ENCODE measurements at regions not wholly inside any gene's neighbourhood (a gene's known extent, or its start where the extent isn't known, plus 50 kb on each side); places are given as distances from the start of the nearest gene placed in this dataset.
A peak's percentile ranks its signal among the peaks of the same experiment; 100 is the strongest.
"Not testable (repeated sequence)": the region's sequence is repeated elsewhere in the genome, so short reads cannot be mapped to it uniquely, and the experiment has no call there.

DNA sequence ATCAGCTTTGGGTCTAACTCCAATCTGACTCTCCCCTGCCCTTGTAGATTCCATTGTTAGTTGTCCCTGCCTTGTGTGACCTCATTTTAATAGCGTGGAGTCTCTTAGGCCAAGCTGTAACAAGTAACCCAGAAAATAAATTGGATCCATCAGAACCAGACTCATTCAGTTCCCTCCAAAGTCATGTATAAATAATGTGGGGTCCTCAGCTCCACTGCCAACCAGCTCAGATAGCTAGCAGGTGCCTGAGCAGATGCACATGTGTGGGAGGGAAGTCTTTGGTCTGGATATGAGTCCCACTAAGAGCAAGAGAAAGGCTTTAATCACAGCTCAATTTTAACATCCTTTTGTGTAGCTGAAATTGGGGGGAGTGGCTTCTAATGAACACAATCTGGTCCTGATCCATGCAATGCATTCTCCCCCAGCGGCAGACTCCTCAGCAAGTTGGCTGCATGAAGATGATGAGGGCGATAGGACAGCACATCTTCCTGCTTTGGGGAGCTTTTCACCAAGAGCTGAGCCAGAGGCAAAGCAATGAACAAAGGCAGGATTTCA lies 151.6 kb downstream of the ABCC12 start:
- DNase-seq (ENCODE audit: low read depth in 2 of 2), result no peak

DNA sequence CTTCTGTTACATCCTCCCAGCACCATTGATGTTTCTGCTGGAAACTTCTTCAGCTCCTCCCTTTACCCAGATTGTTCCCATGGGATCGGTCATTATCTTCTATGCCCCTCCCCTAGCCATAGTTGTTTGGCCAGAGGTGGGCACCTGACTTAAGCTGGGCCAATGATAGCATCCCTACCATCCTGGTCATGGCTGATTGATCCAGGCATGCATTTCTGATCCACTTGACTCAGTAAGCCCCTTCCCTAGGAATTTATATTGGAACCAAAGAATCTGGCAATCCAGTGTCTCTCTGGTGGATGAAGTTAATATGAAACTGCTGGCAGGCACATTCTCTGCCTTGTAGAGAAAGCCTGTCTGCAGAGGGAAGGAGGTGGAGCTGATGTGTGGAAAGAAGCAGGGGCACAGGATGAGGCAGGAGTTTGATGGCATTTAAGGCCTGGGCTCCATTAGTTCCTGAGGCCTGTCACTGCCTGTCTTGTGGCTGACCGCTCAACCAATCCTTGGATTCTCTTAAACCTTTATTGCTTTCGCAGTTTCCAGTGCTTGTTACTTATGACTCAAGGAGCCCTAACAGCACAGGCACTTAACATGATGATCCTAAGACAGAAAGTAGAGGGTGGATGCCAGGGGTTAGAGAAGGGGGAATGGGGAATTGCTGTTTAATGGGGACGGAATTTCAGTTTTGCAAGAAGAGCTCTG lies 152.4 kb downstream of the ABCC12 start:
- DNase-seq (ENCODE audit: low read depth in 2 of 2), result no peak

DNA sequence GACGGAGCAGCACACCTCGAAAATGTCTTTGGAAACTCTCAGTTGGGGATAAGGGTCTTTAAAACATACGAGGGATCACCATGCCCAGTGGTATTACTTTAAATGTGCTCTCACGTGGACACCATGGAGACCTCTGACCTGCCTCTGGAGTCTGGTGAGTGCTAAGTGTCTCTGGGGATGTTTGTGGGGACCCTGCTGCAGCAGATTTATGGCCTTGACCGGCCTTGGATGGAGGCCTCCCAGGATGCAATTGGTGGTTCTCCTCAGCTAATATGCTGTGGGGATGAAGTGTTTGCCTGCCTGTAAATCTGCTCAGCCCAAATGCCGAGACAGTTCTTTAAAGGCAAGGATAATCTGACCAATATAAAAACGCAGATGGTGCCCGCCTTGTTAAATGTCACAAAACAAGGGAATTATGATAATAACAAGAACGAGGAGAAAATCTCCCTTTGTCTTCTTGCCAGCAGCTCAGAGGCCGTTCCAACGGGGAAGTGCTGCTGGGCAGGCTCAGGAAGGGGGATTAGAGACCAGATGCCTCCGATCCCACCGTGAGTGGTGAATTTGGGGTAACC lies 154.4 kb downstream of the ABCC12 start:
- no peak for DNase-seq (ENCODE audit: low read depth in 2 of 2)

DNA sequence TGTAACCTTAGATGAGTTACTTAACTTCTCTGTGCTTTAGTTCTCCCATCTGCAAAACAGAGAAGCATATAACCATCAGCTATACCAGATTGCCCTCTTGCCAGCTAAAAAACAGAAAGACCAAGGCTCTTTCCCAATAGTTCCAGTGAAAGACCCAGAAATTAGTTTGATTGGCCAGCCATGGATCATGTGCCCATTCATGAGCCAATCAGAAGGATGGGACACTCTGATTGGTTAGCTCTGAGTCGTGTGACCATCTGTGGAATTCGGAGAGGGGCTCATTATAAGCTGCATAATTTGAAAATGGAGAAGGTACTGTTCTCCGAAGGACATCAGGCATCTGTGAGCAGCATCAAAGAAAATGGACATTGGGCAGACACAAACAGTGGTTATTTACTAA lies 155.2 kb downstream of the ABCC12 start:
- no peak for DNase-seq (ENCODE audit: low read depth in 2 of 2)

DNA sequence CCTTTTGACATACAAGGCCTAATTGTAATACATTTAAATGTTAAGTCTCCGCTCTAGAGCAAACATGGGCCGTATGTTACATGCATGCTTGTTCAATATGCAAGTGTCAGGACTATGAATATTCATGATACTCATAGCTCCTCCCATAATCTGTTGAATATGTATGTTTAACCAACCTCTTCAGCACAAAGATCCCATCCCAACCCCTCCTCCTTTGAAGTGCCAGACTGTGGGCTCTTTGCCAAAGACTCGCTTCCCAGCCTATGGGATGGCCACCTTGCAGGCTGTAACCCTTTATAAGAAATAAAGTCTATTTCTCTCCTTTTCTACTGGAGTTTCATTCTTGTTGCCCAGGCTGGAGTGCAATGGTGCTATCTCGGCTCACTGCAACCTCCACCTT lies 156.2 kb downstream of the ABCC12 start:
- DNase-seq (ENCODE audit: low read depth in 2 of 2), result no peak

DNA sequence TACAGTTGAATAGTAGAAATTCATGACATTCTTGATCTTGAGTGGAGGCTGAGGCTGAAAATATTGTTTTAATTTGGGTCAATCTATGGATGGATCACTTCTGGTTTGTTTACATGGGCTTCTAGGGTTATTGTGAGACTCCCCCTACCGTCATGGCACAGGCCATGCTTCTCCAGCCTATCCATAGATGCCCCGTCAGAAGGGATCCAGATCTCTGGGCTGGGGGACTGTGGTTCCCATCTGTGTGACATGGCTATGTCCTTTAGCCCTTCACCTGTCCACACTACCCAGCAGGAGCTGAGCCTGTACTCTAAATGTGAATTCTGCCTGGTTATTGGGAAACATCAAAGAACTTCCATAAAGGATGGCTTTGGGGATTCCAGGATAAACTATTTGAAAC lies 160.4 kb downstream of the ABCC12 start:
- peak in 1 of 2 donors; percentile 7 for DNase-seq (ENCODE audit: low read depth in 2 of 2)

DNA sequence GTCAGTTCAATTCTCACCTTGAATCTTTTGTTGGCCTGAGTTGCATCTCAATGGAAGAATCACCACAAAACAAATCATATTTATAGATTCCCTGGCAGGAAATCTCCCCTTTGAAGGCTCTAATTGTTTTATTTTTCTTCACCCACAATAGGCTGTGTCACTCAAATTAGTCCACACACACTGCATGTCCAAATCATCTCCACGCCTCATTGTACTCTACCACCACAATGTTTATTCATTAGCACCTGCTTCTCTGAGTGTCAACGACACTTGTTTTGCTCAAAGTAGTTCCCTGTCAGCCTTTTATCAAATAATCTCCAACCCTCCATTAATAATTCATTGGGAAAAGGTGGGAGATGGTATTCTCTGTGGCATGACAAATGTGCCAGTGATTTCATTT lies 164.3 kb downstream of the ABCC12 start:
- DNase-seq (ENCODE audit: low read depth in 2 of 2), result no peak

DNA sequence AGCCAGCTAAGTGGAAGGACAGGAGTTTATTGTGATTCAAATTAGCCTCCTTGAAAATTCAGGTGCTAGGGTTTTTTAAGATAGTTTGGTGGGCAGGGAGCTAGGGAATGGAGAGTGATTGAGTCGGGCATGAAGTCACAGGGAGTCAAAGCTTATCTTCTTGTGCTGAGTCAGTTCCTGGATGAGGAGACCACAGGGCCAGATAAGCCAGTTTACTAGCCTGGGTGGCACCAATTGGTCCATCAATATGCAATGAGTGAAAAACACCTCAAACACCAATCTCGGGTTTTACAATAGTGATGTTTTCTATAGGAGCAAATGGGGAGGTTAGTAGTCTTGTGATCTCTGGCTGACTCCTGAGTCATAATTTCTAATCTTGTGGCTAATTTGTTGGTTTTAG lies 165.1 kb downstream of the ABCC12 start:
- DNase-seq (ENCODE audit: low read depth in 2 of 2), result no peak

DNA sequence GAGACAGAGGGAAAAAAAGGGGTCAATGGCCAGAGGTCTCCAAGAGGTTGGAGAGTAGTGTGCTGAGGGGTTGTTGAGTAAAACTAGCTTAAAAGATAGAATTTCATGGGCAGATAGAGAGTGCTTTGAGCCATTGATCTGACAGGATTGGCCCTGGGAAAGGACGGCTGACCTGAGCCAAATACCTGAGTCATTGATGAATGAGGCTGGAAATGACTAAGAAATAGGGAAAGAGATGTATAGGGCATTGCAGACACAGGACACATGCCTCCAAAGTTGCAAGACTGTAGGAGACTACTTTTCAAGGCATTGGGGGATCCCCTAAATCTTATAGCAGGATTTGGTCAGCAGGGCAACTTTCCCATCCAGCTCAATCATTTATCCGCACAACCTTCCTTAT lies 168.7 kb downstream of the ABCC12 start:
- DNase-seq (ENCODE audit: low read depth in 2 of 2), result no peak

DNA sequence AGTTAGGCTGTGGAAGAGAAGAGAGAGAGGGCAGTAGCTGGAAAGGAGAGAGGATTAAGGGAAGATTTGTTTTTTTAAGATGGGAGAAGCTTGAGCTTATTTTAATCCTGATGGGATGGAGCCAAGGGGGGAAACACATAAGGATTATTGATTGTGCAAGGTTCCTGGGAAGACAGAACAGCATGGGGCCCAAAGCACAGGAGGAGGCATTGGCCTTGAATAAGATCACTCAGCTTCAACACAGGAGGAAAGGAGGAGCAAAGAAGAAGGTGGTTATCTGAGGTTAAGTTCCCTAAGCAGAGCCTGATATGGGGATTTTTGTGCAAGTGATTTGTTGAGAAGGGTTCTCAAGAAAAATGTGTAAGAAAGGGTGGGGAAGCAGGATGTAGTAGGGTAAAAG lies 169.8 kb downstream of the ABCC12 start:
- DNase-seq (ENCODE audit: low read depth in 2 of 2), result no peak

DNA sequence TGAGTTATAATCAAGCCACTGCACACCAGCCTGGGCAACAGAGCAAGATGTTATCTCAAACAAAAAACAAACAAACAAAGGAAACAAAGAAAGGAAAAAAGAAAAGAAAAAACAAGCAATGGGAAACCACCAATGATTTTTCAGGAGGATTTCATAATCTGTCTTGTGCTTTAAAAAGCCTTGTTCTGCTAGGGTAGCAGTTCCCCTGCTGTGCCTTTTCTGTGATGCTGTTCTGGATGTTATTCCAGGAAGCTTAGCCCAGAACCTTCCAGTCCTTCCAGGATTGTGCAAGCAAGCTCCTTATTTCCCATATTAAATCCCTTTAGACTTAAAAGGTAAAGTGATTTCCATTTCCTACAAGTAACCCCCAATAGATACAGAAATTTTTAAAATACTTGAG lies 171.1 kb downstream of the ABCC12 start:
- no peak for DNase-seq (ENCODE audit: low read depth in 2 of 2)

DNA sequence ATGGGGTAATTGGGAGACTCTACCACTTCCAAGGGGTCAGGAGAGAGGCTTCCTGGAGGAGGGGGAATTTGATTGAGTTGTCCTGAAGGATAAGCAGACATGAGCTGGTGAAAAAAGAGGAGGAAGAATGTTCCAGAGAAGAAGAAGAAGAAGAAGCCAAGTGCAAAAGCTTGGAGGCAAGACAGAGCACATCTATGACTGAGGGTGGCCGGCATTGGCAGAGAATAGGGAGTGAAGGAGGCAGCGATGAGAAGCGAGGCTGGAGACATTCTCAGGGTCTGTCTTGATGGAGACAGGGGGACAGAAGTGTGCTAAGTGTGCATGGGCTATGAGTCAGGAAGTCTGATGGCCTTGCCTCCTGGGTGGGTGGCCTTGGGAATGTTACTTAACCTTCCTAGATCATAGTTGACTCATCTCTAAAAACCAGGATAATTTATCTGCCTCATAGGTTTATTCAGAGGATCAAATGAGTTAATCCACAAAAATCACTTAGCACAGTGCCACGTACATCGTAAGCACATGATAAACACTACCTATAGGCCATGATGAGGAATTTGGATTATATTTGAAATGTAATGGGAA lies 171.7 kb downstream of the ABCC12 start:
- DNase-seq (ENCODE audit: low read depth in 2 of 2), result no peak

DNA sequence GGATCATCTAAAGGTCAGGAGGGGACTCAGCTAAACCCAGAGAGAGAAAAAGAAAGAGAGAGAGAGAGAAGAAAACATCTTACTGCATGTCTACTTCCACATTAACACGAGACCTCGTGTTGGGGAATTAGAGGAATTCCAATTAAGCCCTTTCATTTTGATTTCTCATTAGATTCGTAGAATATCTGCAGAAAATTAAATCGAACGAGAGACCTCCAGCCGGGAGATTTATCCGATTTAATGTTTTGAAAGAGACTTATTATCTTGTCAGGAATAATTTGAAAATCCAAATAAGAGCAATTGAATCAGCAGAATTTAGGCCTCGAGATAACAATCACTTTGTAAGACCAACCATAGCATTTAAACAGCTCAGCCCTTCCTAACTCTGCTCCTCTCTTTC lies 175.6 kb downstream of the ABCC12 start:
- no peak for DNase-seq (ENCODE audit: low read depth in 2 of 2)

DNA sequence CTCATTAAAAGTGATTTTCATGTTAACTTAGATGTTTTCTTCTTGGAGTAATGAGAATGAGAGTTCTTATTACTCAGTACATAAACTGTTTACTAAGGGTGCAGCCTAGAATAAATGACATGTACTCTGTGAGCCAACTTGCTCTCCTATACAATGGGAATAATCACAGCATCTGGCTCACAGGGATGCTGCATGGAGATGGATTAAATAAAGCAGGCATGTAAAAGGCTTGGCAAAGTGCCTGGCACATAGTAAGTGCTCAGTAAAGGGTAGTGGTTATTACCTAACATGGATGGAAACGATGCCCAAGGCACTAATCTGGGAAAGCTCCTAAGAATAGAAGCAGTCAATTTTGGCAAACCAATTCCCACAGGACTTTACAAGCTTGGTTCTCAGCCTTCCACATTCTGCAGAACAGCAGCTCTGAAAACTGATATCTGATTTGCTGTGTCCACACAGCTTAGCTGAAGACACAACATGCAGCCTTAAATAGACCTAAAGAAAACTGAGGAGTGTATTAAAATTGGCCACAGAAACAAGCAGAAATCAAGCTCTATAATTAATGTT lies 176.1 kb downstream of the ABCC12 start:
- DNase-seq (ENCODE audit: low read depth in 2 of 2), result no peak

DNA sequence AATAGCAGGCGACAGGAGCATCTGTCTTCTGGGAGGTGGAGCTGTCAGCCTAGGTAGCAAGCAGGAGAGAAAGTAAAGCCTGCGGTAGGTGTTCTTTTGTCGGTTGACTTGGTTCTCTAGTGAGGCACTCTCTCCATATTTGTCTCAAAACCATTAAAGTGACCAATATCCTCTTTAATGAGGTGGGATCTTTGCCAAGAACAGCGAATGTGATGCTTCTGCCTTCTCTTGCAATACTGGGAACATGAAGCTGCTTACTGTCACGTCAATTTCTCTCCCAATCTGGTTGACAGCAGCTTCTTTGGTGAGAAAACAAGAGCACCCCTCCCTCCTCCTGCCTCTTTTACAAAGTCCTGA lies 176.7 kb downstream of the ABCC12 start:
- no peak for DNase-seq (ENCODE audit: low read depth in 2 of 2)

DNA sequence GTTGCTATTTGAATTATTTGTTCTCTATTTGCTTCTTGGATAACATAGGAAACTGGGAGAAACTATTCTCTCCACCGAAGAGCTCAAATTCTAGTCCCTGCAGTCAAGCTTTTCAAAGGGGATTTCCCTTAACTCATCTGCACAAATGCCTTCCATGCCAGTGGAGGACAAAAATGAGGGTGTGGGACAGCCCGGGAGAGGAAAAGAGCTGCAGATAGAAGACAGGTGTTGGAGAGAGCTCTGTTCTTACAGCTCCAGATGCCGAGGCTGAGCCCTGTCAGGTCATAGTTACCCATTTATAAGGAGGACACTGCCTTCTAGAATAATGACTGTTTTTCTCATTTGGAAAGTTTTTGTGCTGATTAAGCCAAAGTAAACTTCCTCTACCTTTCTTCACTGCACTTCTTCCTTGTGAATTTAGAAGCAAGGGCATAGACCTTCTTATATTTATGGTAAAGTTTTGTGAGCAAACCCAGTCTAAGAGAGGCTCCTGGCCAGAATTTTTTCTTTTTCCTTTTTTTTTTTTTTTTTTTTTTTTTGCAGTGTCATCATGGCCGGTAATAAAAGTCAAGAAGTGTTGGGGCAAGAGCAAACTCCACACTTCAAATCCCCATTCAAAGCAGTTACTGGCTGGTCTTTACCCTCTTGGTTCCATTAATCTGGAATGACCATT lies 177.2 kb downstream of the ABCC12 start:
- DNase-seq (ENCODE audit: low read depth in 2 of 2), result no peak

DNA sequence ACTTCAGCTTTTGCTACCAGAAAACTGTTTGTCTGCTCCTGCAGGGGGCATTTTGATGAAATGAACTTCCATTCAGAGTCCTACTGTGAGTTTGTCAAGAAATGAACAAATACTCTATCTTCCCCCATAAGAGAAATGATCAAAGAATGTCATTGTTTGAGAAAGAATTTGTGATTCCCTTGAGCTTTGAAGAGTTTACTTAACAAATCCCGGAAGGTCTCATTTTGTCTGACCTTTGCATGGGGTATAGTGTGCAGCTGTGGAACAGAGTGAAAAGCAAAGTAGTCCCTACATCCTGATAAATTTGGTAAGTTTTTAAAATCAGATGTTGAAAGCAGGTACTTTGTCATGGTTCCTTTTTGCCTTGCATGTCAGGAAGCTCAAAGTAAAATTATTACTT lies 178.0 kb downstream of the ABCC12 start:
- DNase-seq (ENCODE audit: low read depth in 2 of 2), result no peak

DNA sequence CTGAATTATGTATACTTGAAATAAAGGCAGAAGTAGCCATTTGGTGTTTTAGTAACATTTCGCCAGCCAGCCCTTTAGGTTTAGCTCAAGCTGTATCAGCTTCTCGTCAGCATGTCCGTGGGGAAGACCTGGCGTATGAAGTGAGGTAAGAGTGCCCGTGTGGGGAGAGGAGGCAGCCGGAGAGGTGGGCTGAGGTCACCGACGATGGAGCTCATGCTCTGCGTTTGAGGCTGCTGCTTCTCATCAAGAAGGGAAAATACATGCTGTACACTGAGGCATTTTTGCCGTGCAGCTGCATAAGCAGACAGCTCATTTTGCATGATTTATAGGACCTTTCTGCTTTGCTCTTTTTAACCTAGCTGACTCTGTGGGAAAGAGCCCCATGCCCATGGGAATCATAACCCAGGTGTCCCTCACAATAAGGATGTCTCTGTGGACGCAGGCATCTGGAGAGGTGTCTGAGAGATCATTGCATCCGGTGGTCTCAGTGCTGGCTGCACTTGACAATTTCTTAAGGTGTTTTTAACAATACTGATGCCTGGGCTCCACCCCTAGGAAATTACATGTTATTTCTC lies 179.1 kb downstream of the ABCC12 start:
- no peak for DNase-seq (ENCODE audit: low read depth in 2 of 2)

DNA sequence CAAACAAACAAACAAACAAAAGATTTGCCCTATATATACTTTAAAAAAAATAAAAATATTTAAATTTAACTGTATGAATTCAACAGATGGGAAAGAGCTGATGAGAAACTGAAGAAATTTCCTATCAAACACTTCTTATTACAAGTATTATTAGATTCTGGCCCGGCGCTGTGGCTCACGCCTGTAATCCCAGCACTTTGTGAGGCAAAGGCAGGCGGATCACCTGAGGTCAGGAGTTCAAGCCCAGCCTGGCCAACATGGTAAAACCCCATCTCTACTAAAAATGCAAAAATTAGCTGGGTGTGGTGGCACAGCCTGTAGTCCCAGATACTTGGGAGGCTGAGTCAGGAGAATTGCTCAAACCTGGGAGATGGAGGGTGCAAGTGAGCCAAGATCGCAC lies 180.8 kb downstream of the ABCC12 start:
- DNase-seq (ENCODE audit: low read depth in 2 of 2), result not testable (repeated sequence)

DNA sequence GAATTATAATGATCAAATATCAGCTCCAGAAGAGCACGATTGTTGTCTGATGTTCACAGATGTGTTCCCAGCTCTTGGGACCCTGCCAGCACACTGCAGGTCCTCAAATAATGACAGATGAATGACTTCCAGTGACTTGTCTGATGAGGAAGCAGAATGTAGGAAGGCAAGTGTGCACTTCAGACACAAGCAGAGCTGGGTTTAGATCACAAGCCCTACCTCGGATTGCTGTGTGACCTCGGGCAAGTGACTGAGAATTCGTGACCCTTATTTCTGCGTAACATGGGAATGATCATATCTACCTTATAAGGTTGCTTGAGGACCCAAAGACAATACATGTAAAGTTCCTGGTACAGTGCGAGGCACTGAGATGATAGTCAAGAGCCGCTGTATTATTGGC lies 182.2 kb downstream of the ABCC12 start:
- no peak for DNase-seq (ENCODE audit: low read depth in 2 of 2)

DNA sequence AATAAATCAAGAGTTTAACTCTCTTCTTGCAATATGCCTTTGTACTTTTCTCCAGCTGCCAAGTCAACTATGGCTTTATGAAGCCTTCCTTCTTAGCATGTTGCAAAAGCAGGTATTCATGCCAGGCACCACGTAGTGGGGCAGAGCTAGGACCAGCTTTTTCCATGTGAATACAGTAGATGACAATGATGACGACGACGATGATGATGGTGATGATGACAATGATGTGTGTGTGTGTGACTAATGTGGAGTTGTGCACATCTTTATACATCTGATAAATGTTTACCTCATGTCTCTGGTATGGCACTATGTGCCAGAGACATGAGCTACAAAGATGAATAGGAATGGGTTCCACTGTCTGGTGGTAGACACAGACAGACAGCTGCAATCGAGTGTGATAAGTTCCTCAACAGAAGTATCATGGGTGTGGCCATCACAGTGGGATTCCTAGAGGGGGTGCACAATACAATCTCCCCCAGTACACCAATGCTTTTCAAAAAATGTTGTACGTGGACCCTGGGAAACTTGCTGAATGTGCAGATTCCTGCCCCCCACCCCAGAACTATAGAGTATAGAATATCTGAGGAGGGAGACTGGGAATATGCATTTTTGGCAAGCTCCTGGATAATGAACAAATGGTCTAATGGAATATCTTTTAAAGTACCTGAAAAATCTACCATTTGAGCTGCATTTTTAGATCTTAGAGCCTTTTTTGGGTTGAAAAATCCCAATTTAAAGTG lies 183.4 kb downstream of the ABCC12 start:
- no peak for DNase-seq (ENCODE audit: low read depth in 2 of 2)

Data from lung microvascular endothelial cell (primary cell).